GM20000 (cell line): ENCODE measurements at regions not wholly inside any gene's neighbourhood (a gene's known extent, or its start where the extent isn't known, plus 50 kb on each side); places are given as distances from the start of the nearest gene placed in this dataset.

Source experiments
- DNase-seq: peaks from one replicate; pipeline ENCODE4 v3.0.0; 2012; ENCODE audit warnings: low spot score
- CTCF ChIP-seq: IDR thresholded peaks from 2 replicates; pipeline ENCODE4 v1.5.1; 2012; ENCODE audit warnings: mild to moderate bottlenecking, control low read depth; ENCODE audit errors: extremely low read depth, missing control alignments

- no peak for TF ChIP-seq CTCF
These were observed 157.7 kb upstream of the EEPD1 start for GRCh38 chr7:35995334-35995733.

DNA sequence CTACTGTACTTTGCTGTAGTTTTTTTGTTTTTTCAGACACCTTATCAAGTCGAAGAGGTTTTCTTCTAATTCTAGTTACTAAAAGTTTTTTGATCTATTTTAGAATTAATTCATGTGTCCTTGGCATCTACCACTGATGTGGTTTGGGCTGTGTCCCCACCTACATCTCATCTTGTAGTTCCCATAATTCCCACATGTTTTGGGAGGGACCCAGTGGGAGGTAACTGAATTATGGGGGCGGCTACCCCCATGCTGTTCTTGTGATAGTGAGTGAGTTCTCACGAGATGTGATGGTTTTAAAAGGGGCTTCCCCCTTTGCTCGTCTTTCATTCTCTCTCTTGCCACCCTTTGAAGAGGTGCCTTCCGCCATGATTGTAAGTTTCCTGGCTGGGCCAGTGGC lies 154.6 kb upstream of the EEPD1 start:
- no peak for TF ChIP-seq CTCF
- DNase-seq = no peak

More at GRCh38 chr7:35995334-35995733, 157.7 kb upstream of the EEPD1 start:
- no peak for DNase-seq

GRCh38 chr7:36001546-36001945 lies 151.5 kb upstream of the EEPD1 start:
- TF ChIP-seq CTCF = no peak

GRCh38 chr7:36002900-36003299 lies 150.2 kb upstream of the EEPD1 start:
- no peak for DNase-seq
- TF ChIP-seq CTCF = no peak

More at GRCh38 chr7:36001546-36001945, 151.5 kb upstream of the EEPD1 start:
- no peak for DNase-seq

- DNase-seq = no peak
These were observed 149.7 kb upstream of the EEPD1 start for GRCh38 chr7:36003343-36003742.

DNA sequence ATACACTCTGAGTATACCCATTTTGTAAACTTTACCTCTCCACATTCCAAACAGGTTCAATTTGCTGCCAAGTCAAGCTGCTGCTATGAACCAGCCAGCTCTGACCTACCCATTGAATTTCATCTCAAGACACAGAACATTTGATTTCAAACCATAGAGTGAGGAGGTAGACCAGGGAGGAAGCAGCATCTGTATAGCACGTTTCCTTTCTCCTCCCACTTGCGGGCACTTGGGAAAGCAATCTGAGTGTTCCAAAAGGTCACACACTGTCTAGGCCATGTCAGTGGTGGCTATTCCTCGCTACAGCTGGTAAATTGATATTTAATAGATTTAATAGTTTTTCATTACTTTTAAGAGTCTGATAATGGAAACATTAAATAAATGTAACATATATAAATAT lies 147.8 kb upstream of the EEPD1 start:
- no peak for TF ChIP-seq CTCF
- no peak for DNase-seq

More at GRCh38 chr7:36003343-36003742, 149.7 kb upstream of the EEPD1 start:
- TF ChIP-seq CTCF = no peak

DNA sequence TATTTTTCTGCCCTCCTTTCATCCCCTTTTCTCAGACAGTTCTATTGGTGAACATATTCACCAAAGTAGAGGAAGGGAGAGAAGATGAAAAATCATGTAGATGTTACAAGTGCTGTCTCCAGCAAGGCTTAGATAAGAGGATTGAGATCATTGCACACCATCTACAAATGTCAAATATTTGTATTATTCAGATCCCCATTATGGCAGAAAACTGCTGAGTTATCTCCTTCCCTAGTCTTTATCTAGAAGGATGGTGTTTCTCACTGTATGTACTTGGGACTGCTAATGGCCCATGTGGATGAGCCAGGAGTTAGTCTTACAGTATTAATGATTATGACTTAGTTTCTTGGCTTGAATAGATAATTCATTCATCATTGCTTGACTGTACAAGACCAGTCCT lies 147.2 kb upstream of the EEPD1 start:
- no peak for DNase-seq
- TF ChIP-seq CTCF = no peak
